ENCODE measurements at regions not wholly inside any gene's neighbourhood (a gene's known extent, or its start where the extent isn't known, plus 50 kb on each side); places are given as distances from the start of the nearest gene placed in this dataset.

DNA sequence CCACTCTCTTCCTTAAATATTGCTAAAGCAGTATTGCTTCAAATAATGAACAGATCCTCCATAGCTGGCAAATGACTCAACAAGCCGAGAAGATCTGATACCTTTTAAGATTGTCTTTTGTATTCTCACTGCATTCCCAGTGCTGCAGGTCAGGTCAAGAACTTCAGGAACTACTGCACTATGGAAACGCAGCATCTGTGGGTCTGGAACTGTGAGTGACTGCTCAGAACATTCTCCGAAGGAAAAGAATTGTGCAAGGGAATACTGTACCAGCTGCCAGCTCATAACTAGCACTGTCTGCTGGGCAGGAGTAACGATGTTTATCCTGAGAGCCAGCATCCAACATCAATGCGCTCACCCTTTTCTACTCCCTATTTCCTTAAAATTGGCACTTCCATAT, 348.0 kb upstream of the SOX5 start:
- no peak overlapping the region for H3K27ac ChIP-seq (ENCODE audit: low read depth, low read length)
- H3K79me2 ChIP-seq (ENCODE audit: control insufficient read depth, insufficient read depth, low read length, unreplicated experiment) = no peaks in the 10 kb centered on the region
- H2AFZ ChIP-seq (ENCODE audit: low read length, unreplicated experiment) = no peak overlapping the region
- H3K4me3 ChIP-seq (ENCODE audit: low read depth, low read length) = no peak overlapping the region
- H3K27me3 ChIP-seq (ENCODE audit: insufficient read depth, low read length) = no peaks in the 10 kb centered on the region
- no peaks in the 10 kb centered on the region for H3K36me3 ChIP-seq (ENCODE audit: insufficient read depth, low read length)
- no peaks in the 10 kb centered on the region for H3K4me1 ChIP-seq (ENCODE audit: control insufficient read depth, insufficient read depth, low read length, unreplicated experiment)

DNA sequence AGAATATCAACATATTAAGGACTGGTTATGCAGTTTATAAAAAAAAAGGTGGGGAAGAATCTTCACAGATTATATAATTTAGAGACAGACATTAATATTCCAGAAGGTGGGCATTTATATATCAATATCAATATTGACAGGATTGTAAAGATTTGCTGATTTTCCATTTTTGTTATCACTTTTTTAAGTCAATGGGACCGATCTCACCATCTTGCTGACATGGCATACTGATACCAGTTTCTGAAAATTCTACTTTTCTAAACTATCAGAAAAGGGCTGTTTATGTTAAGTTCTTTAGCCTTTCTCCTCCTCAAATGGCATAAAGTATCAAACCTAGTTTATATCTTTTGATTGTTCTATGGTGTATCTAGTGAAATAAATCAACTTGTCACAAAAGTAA, 344.1 kb upstream of the SOX5 start:
- Histone ChIP-seq H2AFZ (ENCODE audit: low read length, unreplicated experiment) (no peak overlapping the region), H3K27ac (ENCODE audit: low read depth, low read length) (no peak overlapping the region), H3K79me2 (ENCODE audit: control insufficient read depth, insufficient read depth, low read length, unreplicated experiment) (no peaks in the 10 kb centered on the region), H3K36me3 (ENCODE audit: insufficient read depth, low read length) (no peaks in the 10 kb centered on the region), H3K4me1 (ENCODE audit: control insufficient read depth, insufficient read depth, low read length, unreplicated experiment) (no peaks in the 10 kb centered on the region), H3K27me3 (ENCODE audit: insufficient read depth, low read length) (no peaks in the 10 kb centered on the region), H3K4me3 (ENCODE audit: low read depth, low read length) (no peak overlapping the region)

DNA sequence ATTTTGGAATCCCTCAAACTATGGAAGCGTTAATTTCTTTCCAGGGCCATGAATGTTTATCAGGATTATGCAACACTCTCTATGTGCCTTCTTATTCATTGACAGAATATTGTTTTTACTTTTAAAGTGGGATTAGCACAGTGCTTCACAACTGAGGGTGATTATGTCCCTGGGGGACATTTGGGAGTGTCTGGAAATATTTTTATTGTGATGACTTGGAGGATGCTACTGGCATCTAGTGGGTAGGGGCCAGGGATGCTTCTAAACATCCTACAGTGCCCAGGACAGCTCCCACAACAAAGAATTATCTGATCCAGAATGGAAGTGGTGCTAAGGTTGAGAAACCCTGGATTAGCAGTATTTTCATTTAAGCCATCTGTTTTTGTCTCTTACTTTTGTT, 338.5 kb upstream of the SOX5 start:
- H3K79me2 ChIP-seq (ENCODE audit: control insufficient read depth, insufficient read depth, low read length, unreplicated experiment) = no peaks in the 10 kb centered on the region
- H3K27me3 ChIP-seq (ENCODE audit: insufficient read depth, low read length) = no peaks in the 10 kb centered on the region
- no peak overlapping the region for H2AFZ ChIP-seq (ENCODE audit: low read length, unreplicated experiment)
- no peaks in the 10 kb centered on the region for H3K36me3 ChIP-seq (ENCODE audit: insufficient read depth, low read length)
- no peaks in the 10 kb centered on the region for H3K4me1 ChIP-seq (ENCODE audit: control insufficient read depth, insufficient read depth, low read length, unreplicated experiment)
- H3K4me3 ChIP-seq (ENCODE audit: low read depth, low read length) = no peak overlapping the region
- H3K27ac ChIP-seq (ENCODE audit: low read depth, low read length) = no peak overlapping the region

DNA sequence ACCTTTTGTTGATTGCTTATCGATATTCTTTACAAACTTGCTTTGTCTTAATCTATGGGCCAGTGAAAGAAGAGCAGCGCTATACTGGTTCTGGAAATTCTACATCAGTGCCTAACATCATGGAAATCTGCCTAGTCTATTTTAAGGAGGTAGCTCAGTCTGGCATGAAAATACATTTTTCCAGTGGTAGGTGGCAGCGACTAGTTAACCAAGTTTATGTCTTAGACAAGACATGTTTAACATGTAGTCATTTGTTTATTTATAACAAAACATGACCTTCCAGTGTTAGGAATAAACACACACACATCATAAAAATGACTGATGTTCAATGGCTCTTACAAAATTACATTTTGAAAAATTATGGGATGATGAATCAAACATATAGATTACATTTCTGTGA, 336.0 kb upstream of the SOX5 start:
- Histone ChIP-seq H3K27ac (ENCODE audit: low read depth, low read length) (no peak overlapping the region), H2AFZ (ENCODE audit: low read length, unreplicated experiment) (no peak overlapping the region), H3K27me3 (ENCODE audit: insufficient read depth, low read length) (no peaks in the 10 kb centered on the region), H3K4me1 (ENCODE audit: control insufficient read depth, insufficient read depth, low read length, unreplicated experiment) (no peaks in the 10 kb centered on the region), H3K4me3 (ENCODE audit: low read depth, low read length) (no peak overlapping the region), H3K36me3 (ENCODE audit: insufficient read depth, low read length) (no peaks in the 10 kb centered on the region), H3K79me2 (ENCODE audit: control insufficient read depth, insufficient read depth, low read length, unreplicated experiment) (no peaks in the 10 kb centered on the region)

DNA sequence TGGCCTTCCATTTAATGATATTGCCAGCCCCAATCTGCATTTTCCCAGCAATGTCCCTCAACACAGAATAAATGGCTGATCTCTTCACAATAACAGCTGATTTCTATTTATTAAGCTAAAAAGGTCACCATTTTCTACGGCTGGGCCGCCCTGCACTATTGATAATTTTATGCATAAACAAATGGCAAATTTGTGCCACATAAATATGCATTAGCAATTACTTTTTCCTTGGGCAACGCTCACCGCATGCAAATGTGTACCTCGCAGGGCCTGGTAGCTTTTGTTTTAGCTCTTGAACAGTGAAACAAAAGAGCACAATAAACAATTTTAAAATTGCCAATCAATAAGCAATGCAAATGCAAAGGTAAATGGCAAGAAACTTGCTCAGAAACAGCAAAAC, 331.9 kb upstream of the SOX5 start:
- no peaks in the 10 kb centered on the region for H3K4me1 ChIP-seq (ENCODE audit: control insufficient read depth, insufficient read depth, low read length, unreplicated experiment)
- no peak overlapping the region for H3K27ac ChIP-seq (ENCODE audit: low read depth, low read length)
- H3K27me3 ChIP-seq (ENCODE audit: insufficient read depth, low read length) = no peaks in the 10 kb centered on the region
- H3K4me3 ChIP-seq (ENCODE audit: low read depth, low read length) = no peak overlapping the region
- no peak overlapping the region for H2AFZ ChIP-seq (ENCODE audit: low read length, unreplicated experiment)
- no peaks in the 10 kb centered on the region for H3K36me3 ChIP-seq (ENCODE audit: insufficient read depth, low read length)
- H3K79me2 ChIP-seq (ENCODE audit: control insufficient read depth, insufficient read depth, low read length, unreplicated experiment) = no peaks in the 10 kb centered on the region

- Histone ChIP-seq H3K27me3 (ENCODE audit: insufficient read depth, low read length) (no peaks in the 10 kb centered on the region), H3K27ac (ENCODE audit: low read depth, low read length) (no peak overlapping the region), H3K36me3 (ENCODE audit: insufficient read depth, low read length) (no peaks in the 10 kb centered on the region), H2AFZ (ENCODE audit: low read length, unreplicated experiment) (no peak overlapping the region), H3K79me2 (ENCODE audit: control insufficient read depth, insufficient read depth, low read length, unreplicated experiment) (no peaks in the 10 kb centered on the region), H3K4me1 (ENCODE audit: control insufficient read depth, insufficient read depth, low read length, unreplicated experiment) (no peaks in the 10 kb centered on the region), H3K4me3 (ENCODE audit: low read depth, low read length) (no peak overlapping the region)
These were observed 330.8 kb upstream of the SOX5 start for GRCh38 chr12:24280056-24280842.

GRCh38 chr12:24278832-24279231, 329.4 kb upstream of the SOX5 start:
- no peak overlapping the region for H3K27ac ChIP-seq (ENCODE audit: low read depth, low read length)
- H2AFZ ChIP-seq (ENCODE audit: low read length, unreplicated experiment) = no peak overlapping the region
- no peak overlapping the region for H3K4me3 ChIP-seq (ENCODE audit: low read depth, low read length)

DNA sequence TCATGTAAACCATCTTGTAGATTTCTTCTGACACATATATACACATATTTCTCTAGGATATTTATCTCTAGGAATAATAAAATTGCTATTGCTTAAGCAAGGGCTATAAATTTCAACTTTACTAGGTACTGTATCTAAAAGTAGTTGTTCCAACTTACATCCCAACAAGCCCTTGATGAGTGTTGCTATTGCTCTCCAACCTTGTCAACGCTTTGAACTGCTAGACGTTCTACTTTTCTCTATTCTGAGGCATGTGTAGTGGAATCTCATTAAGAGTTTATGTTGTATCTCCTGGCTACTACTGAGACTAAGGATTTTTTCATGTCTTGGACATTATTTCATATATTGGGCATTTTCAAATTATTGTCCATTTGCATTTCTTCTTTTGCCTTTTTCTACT, 321.5 kb upstream of the SOX5 start:
- no peak overlapping the region for H3K4me3 ChIP-seq (ENCODE audit: low read depth, low read length)
- no peaks in the 10 kb centered on the region for H3K4me1 ChIP-seq (ENCODE audit: control insufficient read depth, insufficient read depth, low read length, unreplicated experiment)
- H3K79me2 ChIP-seq (ENCODE audit: control insufficient read depth, insufficient read depth, low read length, unreplicated experiment) = no peaks in the 10 kb centered on the region
- H3K27ac ChIP-seq (ENCODE audit: low read depth, low read length) = no peak overlapping the region
- no peaks in the 10 kb centered on the region for H3K27me3 ChIP-seq (ENCODE audit: insufficient read depth, low read length)
- H3K36me3 ChIP-seq (ENCODE audit: insufficient read depth, low read length) = no peaks in the 10 kb centered on the region
- H2AFZ ChIP-seq (ENCODE audit: low read length, unreplicated experiment) = no peak overlapping the region

More at GRCh38 chr12:24278832-24279231, 329.4 kb upstream of the SOX5 start:
- no peaks in the 10 kb centered on the region for H3K79me2 ChIP-seq (ENCODE audit: control insufficient read depth, insufficient read depth, low read length, unreplicated experiment)
- H3K36me3 ChIP-seq (ENCODE audit: insufficient read depth, low read length) = no peaks in the 10 kb centered on the region
- no peaks in the 10 kb centered on the region for H3K27me3 ChIP-seq (ENCODE audit: insufficient read depth, low read length)
- no peaks in the 10 kb centered on the region for H3K4me1 ChIP-seq (ENCODE audit: control insufficient read depth, insufficient read depth, low read length, unreplicated experiment)

GRCh38 chr12:24270464-24270863, 321.0 kb upstream of the SOX5 start:
- no peaks in the 10 kb centered on the region for H3K4me1 ChIP-seq (ENCODE audit: control insufficient read depth, insufficient read depth, low read length, unreplicated experiment)
- no peak overlapping the region for H3K27ac ChIP-seq (ENCODE audit: low read depth, low read length)
- H3K4me3 ChIP-seq (ENCODE audit: low read depth, low read length) = no peak overlapping the region
- H3K36me3 ChIP-seq (ENCODE audit: insufficient read depth, low read length) = no peaks in the 10 kb centered on the region
- no peak overlapping the region for H2AFZ ChIP-seq (ENCODE audit: low read length, unreplicated experiment)
- no peaks in the 10 kb centered on the region for H3K27me3 ChIP-seq (ENCODE audit: insufficient read depth, low read length)
- H3K79me2 ChIP-seq (ENCODE audit: control insufficient read depth, insufficient read depth, low read length, unreplicated experiment) = no peaks in the 10 kb centered on the region

GRCh38 chr12:24268663-24269186, 319.3 kb upstream of the SOX5 start:
- no peaks in the 10 kb centered on the region for H3K27me3 ChIP-seq (ENCODE audit: insufficient read depth, low read length)
- no peaks in the 10 kb centered on the region for H3K79me2 ChIP-seq (ENCODE audit: control insufficient read depth, insufficient read depth, low read length, unreplicated experiment)
- H2AFZ ChIP-seq (ENCODE audit: low read length, unreplicated experiment) = no peak overlapping the region
- H3K4me1 ChIP-seq (ENCODE audit: control insufficient read depth, insufficient read depth, low read length, unreplicated experiment) = no peaks in the 10 kb centered on the region
- H3K27ac ChIP-seq (ENCODE audit: low read depth, low read length) = no peak overlapping the region
- H3K4me3 ChIP-seq (ENCODE audit: low read depth, low read length) = no peak overlapping the region
- no peaks in the 10 kb centered on the region for H3K36me3 ChIP-seq (ENCODE audit: insufficient read depth, low read length)

DNA sequence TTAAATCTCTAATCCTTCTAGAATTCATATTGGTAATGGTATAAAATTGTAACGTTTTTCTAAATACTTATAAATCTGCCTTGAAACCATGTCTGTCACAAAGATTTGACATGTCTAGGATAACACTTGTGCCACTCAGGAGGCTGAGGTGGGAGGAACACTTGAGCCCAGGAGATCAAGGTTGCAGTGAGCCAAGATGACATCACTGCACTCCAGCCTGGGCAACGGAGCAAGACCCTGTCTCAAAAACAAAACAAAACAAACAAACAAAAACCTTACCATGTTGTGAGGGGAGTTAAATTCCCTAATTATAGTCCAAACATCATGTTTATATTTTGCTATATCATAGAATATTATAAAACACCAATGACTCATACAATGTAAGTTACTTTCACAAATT, 317.5 kb upstream of the SOX5 start:
- no peak overlapping the region for H3K4me3 ChIP-seq (ENCODE audit: low read depth, low read length)
- no peaks in the 10 kb centered on the region for H3K4me1 ChIP-seq (ENCODE audit: control insufficient read depth, insufficient read depth, low read length, unreplicated experiment)
- no peaks in the 10 kb centered on the region for H3K79me2 ChIP-seq (ENCODE audit: control insufficient read depth, insufficient read depth, low read length, unreplicated experiment)

More for the DNA sequence above, 317.5 kb upstream of the SOX5 start:
- Histone ChIP-seq H2AFZ (ENCODE audit: low read length, unreplicated experiment) (no peak overlapping the region), H3K27me3 (ENCODE audit: insufficient read depth, low read length) (no peaks in the 10 kb centered on the region), H3K36me3 (ENCODE audit: insufficient read depth, low read length) (no peaks in the 10 kb centered on the region), H3K27ac (ENCODE audit: low read depth, low read length) (no peak overlapping the region)
